ENCODE measurements at regions not wholly inside any gene's neighbourhood (a gene's known extent, or its start where the extent isn't known, plus 50 kb on each side); places are given as distances from the start of the nearest gene placed in this dataset.
"Not testable (repeated sequence)": the region's sequence is repeated elsewhere in the genome, so short reads cannot be mapped to it uniquely, and the experiment has no call there.

DNA sequence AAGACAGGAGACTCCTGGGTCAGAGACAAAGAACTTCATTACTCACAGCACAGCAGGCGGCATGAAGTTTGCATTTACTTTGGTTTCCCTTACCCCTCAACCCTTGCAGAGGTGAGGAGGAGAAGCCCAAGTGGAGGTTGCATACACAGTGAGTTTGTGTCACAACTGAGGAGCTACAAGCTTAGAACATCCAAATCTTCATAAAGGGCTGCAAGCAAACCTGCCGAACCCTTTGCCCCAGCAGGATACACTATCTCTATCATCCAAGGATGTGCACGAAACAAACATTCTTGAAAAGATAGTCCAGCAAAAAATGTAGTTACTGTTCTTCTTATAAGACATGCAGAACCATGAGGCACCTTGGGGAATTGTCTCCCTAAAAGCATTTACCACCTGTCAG lies 493.5 kb downstream of the SETD4 start:
- DNase-seq (ENCODE audit: low read depth) = no peak

DNA sequence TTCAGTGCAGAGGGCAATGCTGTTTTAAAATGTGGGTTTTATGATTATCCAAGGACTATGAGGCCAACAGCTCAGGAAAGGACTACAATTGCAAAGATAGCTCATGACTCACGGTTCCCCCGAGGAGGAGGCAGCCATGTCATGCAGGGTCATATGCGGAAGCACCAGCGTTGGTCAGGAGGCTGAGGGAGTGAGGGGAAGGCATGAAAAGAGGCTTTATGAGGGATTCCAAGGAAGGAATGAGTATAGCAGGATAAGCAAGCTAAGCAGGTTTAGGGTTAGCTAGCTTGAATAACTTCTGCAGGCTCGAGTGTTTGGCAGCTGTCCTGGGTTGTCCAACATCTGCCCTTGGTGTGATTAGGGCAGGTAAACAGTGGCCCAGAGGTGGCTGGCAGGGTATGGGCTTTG lies 495.1 kb downstream of the SETD4 start:
- peak; percentile 55 for DNase-seq (ENCODE audit: low read depth)

DNA sequence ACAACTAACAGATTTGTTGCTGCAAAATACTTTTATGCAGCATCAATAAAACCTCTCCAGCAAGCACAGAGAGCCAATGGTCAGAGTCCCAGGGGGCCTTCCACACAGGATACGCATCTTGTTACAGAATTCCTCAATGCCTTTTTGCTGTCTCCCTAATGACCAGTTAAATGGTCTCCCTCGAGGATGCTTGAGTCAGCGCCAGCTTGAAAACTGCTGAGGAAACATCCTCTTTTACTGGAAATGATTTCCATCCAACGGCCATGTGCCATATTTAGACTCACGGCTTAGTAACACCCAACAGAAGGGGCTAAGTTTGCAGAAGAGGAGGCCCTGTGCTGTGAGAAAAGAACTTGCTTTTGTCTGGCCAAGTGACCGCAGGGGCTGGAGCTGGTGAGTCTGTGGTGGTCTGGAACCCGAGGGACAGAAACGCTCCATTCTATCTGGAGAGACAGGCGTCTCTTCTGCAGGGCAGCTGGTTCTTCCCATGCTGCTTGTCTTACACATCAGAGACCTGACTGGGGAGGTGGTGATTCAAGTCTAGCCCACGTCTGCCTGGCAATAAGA lies 496.4 kb downstream of the SETD4 start:
- peak; percentile 69 for DNase-seq (ENCODE audit: low read depth)

DNA sequence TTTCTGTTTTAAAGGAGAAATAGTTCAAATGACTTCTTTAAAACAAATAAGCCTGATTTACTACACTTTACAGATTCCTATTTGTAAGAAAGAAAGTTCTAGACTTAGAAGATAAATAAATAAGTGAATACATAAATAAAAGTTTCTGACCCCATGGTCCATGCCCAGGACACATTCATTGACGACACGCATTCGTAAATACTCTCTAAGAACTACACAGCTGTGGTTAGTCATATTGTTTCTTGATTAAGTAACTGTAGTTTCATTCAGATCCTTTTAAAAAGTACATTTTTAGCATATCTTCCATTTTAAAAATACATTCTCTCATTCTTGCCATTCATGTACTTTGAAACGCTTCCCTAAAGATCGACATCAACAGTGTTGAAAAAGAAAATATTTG lies 497.4 kb downstream of the SETD4 start:
- DNase-seq (ENCODE audit: low read depth) = no peak

DNA sequence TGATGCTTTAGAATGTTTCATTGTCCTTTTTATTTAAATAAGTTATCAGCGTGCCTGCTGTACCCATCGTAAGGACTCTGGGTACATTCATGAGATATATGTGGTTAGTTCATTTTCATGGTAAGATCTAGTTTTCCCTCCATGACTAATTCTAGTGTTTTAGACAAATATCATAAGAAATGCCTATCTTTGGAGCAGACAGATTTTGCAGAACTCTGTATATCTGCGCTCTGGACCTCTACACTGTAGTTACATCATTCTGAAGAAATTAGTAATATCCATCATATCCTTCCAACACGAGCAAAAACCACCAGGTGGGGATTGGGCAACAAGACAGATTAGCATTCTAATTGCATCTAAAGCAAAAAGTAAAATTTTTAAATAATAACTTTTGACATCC lies 499.2 kb downstream of the SETD4 start:
- DNase-seq (ENCODE audit: low read depth) = no peak

DNA sequence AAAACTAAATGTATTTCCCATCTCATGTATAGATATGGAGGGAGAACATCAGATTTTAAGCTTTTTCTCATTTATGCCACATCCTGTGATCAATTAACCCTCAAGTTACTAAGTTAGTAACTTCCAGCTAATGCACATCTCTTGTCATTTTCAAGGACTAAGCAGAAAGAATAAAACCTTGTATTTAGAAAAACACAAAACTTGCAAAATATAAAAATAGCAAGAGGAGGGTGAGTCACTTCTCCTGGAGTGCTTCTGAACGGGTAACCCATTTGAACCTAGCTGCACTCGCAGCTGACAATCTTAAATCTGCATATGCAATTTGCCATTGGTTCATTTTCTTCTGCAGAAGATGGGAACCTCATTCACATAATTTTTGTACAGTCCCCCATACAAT lies 500.5 kb downstream of the SETD4 start:
- no peak for DNase-seq (ENCODE audit: low read depth)

DNA sequence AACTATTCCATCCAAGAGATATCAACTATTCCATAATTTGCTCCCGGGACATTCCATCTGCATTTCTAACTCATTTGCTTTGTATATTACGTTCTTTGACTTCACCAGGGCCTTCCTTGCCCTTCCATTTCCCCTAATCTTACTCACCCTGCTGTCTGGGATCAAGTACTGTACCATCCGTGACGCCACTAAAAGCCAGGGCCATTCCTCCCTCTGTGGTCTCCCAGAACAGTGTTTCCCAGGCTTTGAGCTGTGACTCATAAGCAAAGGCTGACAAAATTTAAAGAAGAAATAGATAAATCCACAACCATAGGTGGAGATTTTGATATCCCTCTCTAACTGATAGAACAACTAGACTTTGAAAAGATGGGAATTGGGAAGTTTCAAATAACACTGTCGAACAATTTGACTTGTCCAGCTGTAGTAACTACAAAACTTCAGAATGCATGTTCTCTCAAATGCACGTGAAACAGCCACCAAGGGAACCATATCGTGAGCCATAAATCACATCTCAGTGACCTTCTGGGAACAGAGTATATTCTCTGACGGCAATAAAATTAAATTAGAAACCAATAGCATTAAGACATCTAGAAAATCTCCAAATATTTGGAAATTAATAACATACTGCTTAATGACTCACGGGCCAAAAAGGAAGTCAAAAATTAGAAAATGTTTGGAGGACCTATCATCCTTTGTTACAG lies 501.0 kb downstream of the SETD4 start:
- peak; percentile 83 for DNase-seq (ENCODE audit: low read depth)

DNA sequence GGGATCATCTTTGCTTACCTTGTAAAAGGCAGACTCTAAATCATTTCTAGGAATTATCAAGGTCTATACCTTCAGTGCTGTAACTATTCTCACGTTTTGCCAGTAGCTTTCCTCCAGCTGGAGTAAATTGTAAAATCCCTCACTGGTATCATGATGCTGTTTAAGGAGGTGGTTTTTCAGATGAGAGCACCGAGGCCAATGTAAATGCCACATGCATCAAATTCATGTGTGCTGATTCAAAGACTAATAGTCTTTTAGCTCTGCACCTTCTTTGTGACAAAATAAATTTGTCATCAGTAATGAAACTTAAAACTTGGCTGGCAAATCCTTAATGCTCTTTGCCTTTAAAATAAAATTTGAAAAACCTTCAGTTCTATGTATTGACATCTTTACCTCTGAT lies 503.8 kb downstream of the SETD4 start:
- DNase-seq (ENCODE audit: low read depth) = no peak

DNA sequence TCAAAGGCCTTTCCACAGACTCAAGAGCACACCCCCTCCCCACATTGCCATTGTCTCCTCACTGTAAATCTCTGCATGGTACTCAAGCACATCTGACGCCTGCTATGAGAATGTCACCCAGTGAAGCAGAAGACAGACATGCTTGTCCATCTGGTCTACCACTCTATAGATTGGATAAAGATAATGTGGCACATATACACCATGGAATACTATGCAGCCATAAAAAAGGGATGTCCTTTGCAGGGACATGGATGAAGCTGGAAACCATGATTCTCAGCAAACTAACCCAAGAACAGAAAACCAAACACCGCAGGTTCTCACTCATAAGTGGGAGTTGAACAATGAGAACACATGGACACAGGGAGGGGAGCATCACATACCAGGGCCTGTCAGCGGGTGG lies 503.4 kb upstream of the RUNX1 start:
- DNase-seq (ENCODE audit: low read depth) = not testable (repeated sequence)

DNA sequence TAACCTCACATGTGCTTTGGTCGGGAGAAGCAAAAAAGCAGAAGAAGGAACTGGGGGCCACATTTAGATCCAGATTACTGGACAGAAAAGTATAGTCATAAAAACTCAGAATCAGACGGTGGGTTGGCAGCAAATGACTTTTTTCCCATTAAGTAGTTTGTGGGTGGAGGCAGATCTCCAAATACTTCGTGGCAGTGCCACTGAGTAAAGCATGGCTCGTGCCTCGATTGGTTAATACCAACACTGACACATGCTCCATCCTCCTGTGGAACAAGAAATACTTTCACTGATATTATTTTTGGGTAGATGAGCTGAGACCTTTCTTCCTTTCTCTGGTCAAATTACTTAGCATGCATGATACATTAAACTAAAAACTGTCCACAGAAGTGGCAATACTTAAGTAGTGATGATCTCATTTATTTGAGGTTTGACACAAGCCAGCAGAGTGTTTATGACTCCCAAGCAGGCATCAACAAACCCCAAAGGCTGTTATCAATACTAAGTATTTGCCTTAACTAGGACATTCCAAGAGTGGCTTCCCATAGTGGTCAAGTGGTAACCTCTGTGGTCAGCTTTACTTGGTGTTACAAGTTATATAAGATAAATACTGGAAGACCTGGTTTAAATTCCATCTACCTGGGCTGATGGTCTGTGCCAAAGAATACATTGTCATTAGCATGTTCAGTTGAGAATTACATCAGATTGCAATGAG lies 500.0 kb upstream of the RUNX1 start:
- no peak for DNase-seq (ENCODE audit: low read depth)

DNA sequence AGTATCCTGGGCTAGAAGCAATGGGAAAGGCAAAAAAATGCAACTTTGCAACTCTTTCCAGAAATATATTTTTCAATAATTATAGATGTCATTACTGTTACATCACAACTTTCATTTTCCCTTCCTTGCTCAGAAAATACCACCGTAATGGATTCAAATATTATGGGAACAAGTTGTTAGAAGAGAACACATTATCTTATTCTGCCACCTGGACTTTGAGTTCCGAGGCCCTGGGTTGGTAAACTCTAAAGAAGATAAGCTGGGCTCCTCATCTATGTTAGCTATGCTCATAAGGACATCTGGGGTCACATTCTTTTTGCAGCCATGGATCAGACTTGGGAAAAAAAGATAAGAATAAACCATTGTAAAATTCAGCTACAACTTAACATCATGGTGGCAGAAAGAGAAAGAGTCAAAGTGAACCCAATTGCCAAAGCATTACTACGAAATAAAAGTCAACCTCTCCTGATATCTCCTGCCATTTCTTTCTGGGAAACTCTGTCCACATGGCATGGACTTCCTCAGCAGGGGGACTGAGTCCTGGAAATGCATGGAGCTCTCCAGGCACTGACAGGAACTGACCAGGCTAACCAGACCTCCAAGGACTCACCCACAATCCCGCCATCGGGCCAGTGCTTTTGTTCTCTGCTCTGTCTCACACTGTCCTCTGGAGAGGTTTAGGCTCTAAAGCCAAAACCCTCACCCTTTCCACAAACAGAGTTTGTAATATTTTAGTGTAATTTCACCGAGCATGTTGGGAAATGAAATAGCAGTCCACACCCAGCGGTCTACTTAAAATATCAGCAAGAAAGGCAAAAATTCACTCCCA lies 499.1 kb upstream of the RUNX1 start:
- DNase-seq (ENCODE audit: low read depth) = no peak

DNA sequence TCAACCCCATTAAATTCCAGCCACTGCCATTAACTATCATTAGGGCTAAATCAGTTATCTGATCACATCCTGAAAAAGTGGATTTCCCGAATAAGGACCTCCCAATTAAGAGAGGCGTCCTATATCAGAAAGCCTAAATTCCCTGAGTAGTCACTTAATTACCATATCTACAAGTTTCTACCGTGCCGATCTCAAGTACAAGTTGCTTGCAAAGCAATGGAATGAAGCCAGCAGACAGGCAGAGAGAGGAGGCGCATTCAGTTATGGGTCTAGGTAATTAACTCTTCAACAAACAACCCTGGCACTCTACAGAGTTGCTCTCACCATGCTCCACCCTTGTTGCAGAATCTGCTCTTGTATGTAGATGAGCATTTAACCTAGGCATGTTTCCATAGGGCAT lies 494.6 kb upstream of the RUNX1 start:
- DNase-seq (ENCODE audit: low read depth) = no peak

DNA sequence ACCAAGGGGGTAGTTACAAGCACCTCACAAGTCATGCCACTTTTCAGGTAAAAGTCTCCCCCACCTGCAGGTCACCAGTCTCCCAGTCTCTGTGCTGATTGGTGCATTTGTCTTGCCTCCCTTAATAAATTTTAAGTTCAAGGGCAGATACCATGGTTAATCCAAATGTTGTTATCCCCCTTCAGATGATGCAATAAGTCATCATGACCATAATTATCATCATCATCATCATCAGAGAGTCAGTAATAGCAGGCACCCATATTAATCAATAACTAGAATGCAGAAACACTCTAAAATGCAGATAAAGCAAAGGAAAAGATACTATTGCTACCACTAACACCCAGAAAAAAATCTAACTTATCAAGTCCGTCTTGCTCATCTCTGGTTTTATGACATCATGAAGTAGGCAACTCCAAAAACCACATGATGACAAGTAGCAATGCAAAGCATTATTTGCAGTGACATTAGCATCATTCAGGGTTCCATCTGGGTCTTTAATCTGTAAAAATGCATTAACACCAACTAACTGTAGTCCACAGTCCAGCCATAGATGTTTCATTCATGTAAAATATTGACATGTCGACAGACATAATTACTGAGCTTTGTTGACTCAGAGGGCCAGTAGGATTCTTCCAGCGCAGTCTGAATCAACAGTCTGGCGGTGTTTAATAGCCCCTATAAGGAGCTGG lies 492.0 kb upstream of the RUNX1 start:
- no peak for DNase-seq (ENCODE audit: low read depth)

DNA sequence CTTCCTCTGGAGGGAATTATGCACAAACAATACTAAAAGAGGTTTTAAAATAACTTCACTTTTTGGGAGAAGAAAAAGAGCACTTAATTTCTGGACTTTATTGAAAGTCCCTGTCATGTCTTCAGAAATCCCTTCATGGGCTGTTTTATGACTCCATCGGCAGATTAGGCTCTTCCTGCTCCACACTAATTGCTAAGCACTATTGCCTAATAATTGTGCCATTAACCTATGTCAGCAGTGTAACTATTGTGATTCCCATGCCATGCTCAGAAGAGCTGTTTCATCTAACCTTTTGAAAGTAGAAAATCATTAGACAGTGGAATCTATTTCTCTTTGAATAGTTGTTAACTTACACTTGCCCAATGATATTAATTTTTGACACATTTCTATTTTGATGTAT lies 489.3 kb upstream of the RUNX1 start:
- DNase-seq (ENCODE audit: low read depth) = no peak

DNA sequence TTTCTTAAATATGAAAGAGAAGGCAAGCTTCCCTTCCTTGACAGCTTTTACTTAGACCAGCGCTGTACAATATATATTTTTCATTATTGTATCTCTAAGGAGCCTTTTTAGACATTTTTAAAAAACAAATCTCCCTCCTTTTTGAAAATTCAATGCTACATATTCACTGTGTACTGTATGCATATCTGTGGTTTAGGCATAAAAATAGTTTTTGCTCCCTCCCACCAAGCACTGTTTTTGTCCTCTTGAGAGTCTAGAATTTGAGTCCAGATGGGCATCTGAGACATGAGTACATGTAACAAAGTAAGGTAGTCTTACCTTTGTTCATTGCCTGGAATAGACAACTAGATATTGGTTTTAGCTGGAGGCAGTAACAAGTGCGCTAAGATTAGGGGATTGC lies 488.5 kb upstream of the RUNX1 start:
- no peak for DNase-seq (ENCODE audit: low read depth)

DNA sequence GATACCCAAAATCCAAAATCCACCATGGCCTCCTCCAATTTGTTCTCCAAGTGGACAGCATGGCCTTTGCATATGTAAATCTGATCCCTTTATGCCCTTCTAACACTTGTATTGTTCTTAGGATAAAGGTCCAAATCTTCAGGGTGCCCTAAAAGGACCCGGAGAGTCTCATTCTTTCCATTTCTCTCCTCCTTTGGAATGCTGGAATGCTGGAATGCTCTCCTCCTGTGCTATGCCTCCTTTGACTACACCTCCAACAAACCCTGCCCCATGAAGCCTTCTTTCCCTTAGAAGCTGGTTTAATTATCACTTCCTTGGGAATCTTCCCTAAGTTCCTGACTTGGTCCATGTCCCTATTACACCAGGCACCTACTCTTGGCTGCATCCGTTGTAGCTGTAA lies 484.8 kb upstream of the RUNX1 start:
- DNase-seq (ENCODE audit: low read depth) = no peak

DNA sequence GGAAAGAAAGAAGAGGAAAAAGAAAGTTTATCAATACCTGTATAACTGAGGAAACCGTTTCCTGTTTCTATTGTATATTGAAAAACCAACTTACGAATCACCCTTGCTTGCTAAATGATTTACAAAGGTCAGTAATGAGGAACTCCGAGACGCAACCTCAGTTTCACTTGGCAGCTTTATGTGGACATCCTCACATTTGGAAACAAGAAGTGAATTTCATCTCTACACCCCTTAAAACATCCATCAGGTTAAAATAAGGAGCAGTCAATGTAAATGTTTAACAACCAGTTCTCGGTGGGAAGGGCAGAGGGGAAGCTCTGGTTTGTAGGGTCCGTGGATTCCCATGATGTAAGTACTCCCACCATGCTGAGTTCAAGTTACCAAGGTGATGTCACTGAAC lies 481.7 kb upstream of the RUNX1 start:
- no peak for DNase-seq (ENCODE audit: low read depth)

DNA sequence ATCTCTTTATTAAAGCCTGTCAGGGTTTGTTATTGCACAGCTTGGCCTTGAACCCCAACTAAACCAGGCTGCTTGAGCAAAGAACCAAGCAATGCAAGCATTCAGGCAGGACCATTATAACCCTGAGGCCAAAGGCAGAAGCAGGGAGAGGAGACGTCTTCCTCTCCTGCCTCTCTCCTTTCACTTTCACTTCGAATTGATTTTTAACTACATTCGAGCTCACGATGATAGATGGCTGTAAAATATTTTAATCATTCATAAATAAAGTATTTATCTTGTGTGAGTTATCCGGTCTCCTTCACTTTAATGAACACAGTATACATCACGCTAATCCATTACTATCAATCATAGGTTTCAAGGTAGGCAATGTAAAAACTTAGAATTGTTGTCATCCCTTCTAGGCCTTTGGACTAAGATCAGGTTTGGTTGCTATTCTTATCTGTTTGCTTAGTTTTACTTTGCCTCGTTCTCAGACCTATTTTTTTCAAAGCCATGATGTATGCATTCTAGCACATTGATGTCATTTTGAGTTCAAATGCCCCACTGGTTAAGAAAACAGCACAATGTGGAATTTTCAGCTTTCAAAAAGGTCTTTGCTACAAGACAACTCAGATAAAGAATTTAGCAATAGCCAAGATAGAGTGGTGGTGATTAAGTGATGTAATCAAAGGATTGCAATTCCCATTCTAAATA lies 480.2 kb upstream of the RUNX1 start:
- DNase-seq (ENCODE audit: low read depth) = no peak

DNA sequence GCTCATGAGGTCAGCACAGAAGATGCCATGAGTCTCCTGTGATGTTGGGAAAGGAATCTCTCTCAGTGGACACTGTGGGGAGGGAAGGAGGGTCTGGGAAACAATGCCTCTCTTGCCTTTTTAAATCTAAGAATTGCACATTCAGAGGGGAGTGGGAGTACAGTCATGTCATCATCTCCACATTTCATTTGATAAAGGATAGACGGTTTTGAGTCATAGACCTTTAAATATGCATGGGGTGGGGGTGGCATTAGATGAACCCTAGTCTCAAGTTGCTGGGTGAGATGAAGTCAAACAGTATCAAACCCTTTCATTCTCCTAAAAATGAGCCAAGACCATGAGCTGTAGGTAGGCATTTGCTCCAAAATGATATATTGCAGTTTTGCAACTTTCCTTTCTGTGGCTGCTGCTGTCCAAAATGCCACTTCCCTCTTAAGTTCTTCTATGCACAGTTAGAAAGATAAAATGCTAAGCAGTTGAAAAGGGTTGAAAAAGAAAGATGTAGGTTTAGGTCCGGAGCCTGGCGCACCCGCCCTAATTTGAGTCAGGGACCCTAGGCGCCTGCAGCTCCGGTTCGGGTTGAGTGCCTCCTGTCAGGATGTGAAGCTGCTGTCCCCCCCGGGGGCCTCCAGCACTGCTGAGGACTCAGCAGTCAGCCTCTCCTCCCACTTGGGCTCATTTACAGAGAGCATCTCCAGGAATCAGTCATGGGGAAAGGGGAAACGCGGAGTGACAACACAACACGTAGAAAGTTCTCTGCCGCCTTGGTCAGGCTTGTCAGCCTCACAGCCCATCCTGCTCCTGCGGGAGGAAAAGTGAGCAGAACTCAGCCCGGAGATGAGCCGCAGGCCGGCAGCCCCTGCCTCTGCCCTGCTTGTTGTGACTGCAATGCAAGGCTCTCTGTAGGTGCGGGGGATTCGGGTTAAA lies 479.3 kb upstream of the RUNX1 start:
- no peak for DNase-seq (ENCODE audit: low read depth)

DNA sequence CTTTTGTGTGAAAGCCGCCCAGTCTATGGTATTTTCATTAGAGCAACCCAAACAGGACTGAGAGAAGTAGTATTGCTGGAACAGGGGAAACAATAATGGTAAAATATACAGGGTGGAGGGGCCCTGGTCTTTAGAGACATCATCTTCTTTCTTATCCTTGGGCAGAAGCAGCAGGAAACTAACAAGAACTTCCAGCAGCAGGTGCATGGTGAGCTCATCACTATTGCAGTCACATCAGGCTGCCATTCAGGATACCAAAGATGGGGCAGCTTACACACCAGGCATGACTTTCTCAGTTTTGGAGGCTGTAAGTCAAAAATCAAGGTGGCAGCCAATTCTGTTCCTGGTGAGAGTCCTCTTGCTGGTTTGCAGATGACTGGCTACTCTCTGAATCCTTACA lies 478.3 kb upstream of the RUNX1 start:
- no peak for DNase-seq (ENCODE audit: low read depth)

All from HS-27A (cell line).